ENCODE measurements at regions not wholly inside any gene's neighbourhood (a gene's known extent, or its start where the extent isn't known, plus 50 kb on each side); places are given as distances from the start of the nearest gene placed in this dataset.

DNA sequence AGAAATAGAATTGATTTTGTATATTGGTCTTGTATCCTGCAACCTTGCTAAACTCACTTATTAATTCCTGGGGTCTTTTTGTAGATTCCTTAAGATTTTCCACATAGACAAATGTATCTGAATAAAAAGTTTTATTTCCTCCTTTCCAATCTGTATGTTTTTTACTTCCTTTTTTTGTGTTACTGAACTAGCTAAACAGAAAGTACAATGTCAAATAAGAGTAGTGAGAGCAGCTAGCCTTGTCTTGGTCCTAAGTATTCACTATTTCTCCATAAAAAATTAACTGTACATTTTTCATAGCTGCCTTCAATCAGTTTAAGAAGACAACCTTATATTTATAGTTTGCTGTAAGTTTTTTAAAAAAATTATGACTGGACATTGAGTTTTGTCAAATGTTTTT, 74.9 kb downstream of the FASLG start:
- ChIA-PET POLR2A (no interaction called here), CTCF (interaction anchor here (0.6 to 1.0 kb wide), 3 partner anchors 9 to 1339 kb away, joined by 3 read pairs; no protein-coding TSS in a partner anchor)
- peaks cover 0 to 9% (median 0%) of the 10 kb centered on the region in 5 experiments for H3K9me3 ChIP-seq (ENCODE audit: control extremely low read depth in 1 of 5, control insufficient read depth in 4 of 5, insufficient read depth in 2 of 5, low read depth in 1 of 5, low read length in 4 of 5)
- H3K4me1 ChIP-seq (ENCODE audit: control extremely low read depth in 1 of 4, control insufficient read depth in 4 of 4, insufficient read depth in 4 of 4, low read length in 3 of 4): peaks cover 0 to 6% (median 1%) of the 10 kb centered on the region in 4 experiments
- DNase-seq: peak in 2 of 3 donors; percentile 56 to 61
- H3K27me3 ChIP-seq (replicated peaks in 2 of 5; ENCODE audit: control insufficient read depth in 4 of 5, insufficient read depth in 5 of 5, low read length in 4 of 5): no peaks in the 10 kb centered on the region
- H3K27ac ChIP-seq (ENCODE audit: insufficient read depth in 1 of 2, low read depth in 1 of 2, low read length in 2 of 2, poor library complexity in 1 of 2, severe bottlenecking in 2 of 2): no peak overlapping the region
- H3K36me3 ChIP-seq (ENCODE audit: control insufficient read depth in 4 of 4, insufficient read depth in 4 of 4, low read length in 3 of 4): no peaks in the 10 kb centered on the region
- H3K4me3 ChIP-seq (ENCODE audit: control insufficient read depth in 1 of 7, extremely low read depth in 1 of 7, insufficient read depth in 4 of 7, low read depth in 2 of 7, low read length in 6 of 7): no peak overlapping the region

DNA sequence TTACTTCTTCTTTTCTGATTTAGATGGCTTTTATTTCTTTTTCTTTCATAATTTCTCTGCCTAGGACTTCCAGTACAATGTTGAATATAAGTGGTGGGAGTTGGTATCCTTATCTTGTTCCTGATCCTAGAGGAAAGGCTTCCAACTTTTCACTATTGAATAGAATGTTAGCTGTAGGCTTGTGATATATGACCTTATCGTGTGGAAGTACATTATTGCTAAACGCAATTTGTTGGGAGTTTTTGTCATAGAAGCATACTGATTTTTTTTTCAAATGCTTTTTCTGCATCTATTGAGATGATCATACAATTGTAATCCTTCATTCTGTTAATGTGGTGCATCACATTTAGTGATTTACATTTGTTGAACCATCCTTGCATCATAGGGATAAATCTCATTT, 79.5 kb downstream of the FASLG start:
- peaks cover 0 to 6% (median 1%) of the 10 kb centered on the region in 4 experiments for H3K4me1 ChIP-seq (ENCODE audit: control extremely low read depth in 1 of 4, control insufficient read depth in 4 of 4, insufficient read depth in 4 of 4, low read length in 3 of 4)
- H3K27ac ChIP-seq (ENCODE audit: insufficient read depth in 1 of 2, low read depth in 1 of 2, low read length in 2 of 2, poor library complexity in 1 of 2, severe bottlenecking in 2 of 2): no peak overlapping the region
- no peak overlapping the region for H3K4me3 ChIP-seq (ENCODE audit: control insufficient read depth in 1 of 7, extremely low read depth in 1 of 7, insufficient read depth in 4 of 7, low read depth in 2 of 7, low read length in 6 of 7)
- no peak for DNase-seq
- ChIA-PET POLR2A (no interaction called here), CTCF (interaction anchor here (8.8 kb wide), 1 partner anchor 468 kb away, joined by 222 read pairs; the partner anchor contains the start of gene TNFSF4)
- 80% methylated on average over 2 of the region's 2 CpGs for WGBS (ENCODE audit: insufficient coverage)
- no peaks in the 10 kb centered on the region for H3K27me3 ChIP-seq (replicated peaks in 2 of 5; ENCODE audit: control insufficient read depth in 4 of 5, insufficient read depth in 5 of 5, low read length in 4 of 5)
- H3K9me3 ChIP-seq (ENCODE audit: control extremely low read depth in 1 of 5, control insufficient read depth in 4 of 5, insufficient read depth in 2 of 5, low read depth in 1 of 5, low read length in 4 of 5): no peaks in the 10 kb centered on the region
- H3K36me3 ChIP-seq (ENCODE audit: control insufficient read depth in 4 of 4, insufficient read depth in 4 of 4, low read length in 3 of 4): no peaks in the 10 kb centered on the region

DNA sequence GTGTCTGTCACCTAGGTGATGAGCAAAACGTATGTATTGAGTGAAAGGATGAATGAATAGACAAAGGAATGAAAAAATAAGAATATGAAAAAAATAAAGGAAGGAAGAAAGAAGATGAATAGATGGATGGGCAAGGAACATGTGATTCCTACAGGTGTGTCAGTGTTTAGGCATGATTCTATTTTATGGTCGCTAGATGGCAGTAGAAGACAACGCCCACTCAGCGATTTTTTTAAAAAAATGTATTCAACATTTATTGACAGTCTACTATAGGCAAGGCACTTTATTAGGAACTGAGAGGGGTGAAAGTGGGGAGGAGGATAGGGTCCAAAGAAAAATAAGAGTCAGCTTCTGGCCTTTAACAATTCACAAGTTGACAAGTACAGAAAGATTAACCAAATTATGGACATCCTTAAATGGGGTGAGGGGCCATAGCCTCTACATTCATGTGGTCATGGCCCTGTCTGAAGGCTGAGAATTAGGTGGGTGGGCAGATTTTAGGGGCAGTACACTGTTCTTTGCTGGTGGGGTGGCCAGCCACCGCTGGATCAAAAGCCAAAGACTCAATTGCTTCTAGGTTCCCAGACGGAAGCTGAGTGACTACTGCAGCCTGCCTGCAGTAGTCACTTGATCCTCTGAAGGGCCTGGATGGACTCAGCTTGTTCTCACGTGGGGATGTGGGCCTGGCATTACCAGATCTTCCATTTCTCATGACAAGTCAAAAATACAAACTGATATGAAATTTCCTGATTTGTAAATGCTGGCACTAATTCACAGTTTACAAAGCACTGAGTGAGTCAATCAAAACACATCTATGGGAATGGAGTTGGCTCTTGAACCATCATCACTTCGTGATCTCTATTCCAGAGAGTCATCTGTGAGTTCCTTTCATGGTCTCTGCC, 83.9 kb downstream of the FASLG start:
- WGBS (ENCODE audit: insufficient coverage): 47% methylated on average over 5 of the region's 8 CpGs
- Histone ChIP-seq H3K9me3 (ENCODE audit: control extremely low read depth in 1 of 5, control insufficient read depth in 4 of 5, insufficient read depth in 2 of 5, low read depth in 1 of 5, low read length in 4 of 5) (no peaks in the 10 kb centered on the region), H3K36me3 (ENCODE audit: control insufficient read depth in 4 of 4, insufficient read depth in 4 of 4, low read length in 3 of 4) (no peaks in the 10 kb centered on the region), H3K27me3 (replicated peaks in 2 of 5; ENCODE audit: control insufficient read depth in 4 of 5, insufficient read depth in 5 of 5, low read length in 4 of 5) (no peaks in the 10 kb centered on the region), H3K4me1 (ENCODE audit: control extremely low read depth in 1 of 4, control insufficient read depth in 4 of 4, insufficient read depth in 4 of 4, low read length in 3 of 4) (peaks cover 19 to 26% (median 22%) of the 10 kb centered on the region in 4 experiments), H3K4me3 (ENCODE audit: control insufficient read depth in 1 of 7, extremely low read depth in 1 of 7, insufficient read depth in 4 of 7, low read depth in 2 of 7, low read length in 6 of 7) (no peak overlapping the region), H3K27ac (ENCODE audit: insufficient read depth in 1 of 2, low read depth in 1 of 2, low read length in 2 of 2, poor library complexity in 1 of 2, severe bottlenecking in 2 of 2) (no peak overlapping the region)
- POLR2A ChIA-PET: interaction anchor here (0.6 kb wide), 1 partner anchor 17 kb away, joined by 4 read pairs; no protein-coding TSS in a partner anchor
- CTCF ChIA-PET: interaction anchor here (0.6 to 8.8 kb wide), 37 partner anchors 15 to 1475 kb away, joined by 3 to 222 read pairs (median 3); partner anchors contain the start of gene TNFSF4
- DNase-seq: peak; percentile 56 to 68 (median 63)

DNA sequence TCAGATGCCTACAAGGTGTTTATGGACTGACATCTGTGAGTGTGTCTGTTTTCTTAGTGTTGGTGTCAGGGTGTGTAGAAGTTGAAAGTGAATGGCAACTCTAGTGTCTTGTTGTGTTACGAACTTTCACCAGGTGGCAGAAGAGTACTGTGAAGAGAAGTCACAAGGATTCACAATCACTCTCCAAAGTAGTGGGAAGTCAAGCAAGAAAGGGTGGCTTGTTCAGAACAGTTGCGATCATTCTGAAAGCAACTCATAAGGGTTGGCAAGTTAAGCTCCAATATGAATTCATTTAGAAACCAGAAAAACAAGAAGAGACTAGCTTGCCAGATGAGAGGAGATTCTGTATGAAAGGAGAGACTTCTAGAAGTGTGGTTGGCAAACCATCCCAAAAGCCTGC, 86.1 kb downstream of the FASLG start:
- Histone ChIP-seq H3K9me3 (ENCODE audit: control extremely low read depth in 1 of 5, control insufficient read depth in 4 of 5, insufficient read depth in 2 of 5, low read depth in 1 of 5, low read length in 4 of 5) (no peaks in the 10 kb centered on the region), H3K4me3 (ENCODE audit: control insufficient read depth in 1 of 7, extremely low read depth in 1 of 7, insufficient read depth in 4 of 7, low read depth in 2 of 7, low read length in 6 of 7) (no peak overlapping the region), H3K36me3 (ENCODE audit: control insufficient read depth in 4 of 4, insufficient read depth in 4 of 4, low read length in 3 of 4) (no peaks in the 10 kb centered on the region), H3K27me3 (replicated peaks in 2 of 5; ENCODE audit: control insufficient read depth in 4 of 5, insufficient read depth in 5 of 5, low read length in 4 of 5) (no peaks in the 10 kb centered on the region), H3K4me1 (ENCODE audit: control extremely low read depth in 1 of 4, control insufficient read depth in 4 of 4, insufficient read depth in 4 of 4, low read length in 3 of 4) (peaks cover 19 to 26% (median 22%) of the 10 kb centered on the region in 4 experiments), H3K27ac (ENCODE audit: insufficient read depth in 1 of 2, low read depth in 1 of 2, low read length in 2 of 2, poor library complexity in 1 of 2, severe bottlenecking in 2 of 2) (no peak overlapping the region)
- CTCF ChIA-PET: interaction anchor here (0.6 to 8.8 kb wide), 41 partner anchors 10 to 1482 kb away, joined by 3 to 222 read pairs (median 4); partner anchors contain the start of genes TNFSF4 and ZBTB37
- 0% methylated on average over 1 of the region's 2 CpGs for WGBS (ENCODE audit: insufficient coverage)
- peak; percentile 82 to 87 (median 86) for DNase-seq
- POLR2A ChIA-PET: interaction anchor here (1.2 to 1.4 kb wide), 2 partner anchors 34 to 460 kb away, joined by 3 read pairs; no protein-coding TSS in a partner anchor

DNA sequence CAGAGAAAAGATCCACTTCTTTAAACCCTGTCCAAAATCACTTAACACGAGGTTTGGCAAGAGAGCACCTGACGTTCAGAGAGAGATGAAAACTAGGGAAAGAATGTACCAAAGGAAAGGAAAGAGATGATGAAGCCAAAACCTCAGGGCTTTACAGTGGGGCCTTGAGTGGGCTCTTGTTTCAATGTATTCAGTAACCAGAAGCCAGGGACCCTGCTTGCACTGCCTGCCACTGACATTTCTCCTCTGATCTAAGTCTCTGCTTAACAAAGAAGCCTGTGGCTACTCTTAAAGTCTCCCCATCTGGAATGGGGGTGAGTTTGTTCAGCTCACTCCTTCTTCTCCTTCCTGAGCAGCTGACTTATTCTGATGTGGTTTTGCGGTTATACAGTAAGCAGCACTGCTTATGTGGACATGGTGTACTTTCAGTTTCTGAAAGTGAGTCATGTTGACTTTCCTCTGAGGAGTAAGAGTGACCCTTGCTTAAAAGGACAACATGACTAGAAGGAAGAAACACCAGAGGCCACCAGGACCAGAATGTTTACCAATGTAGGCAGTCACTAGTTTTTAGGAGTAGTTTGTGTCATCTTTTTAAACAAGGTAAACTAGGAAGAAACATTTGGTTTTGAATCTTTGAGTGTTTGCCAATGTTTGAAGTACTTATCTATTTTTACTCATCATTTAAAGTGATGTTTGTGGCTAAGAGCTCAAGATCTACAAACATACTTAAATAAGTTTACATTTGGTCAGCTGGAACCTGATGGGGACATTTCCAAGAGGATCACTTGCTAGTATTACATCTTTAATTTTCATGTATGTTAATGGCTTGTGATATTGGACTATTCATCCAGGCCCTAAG, 87.4 kb downstream of the FASLG start:
- ChIA-PET POLR2A (interaction anchor here (1.0 kb wide), 1 partner anchor 376 kb away, joined by 3 read pairs; no protein-coding TSS in a partner anchor), CTCF (interaction anchor here (1.1 to 8.8 kb wide), 12 partner anchors 9 to 684 kb away, joined by 3 to 222 read pairs (median 6); partner anchors contain the start of gene TNFSF4)
- Histone ChIP-seq H3K27ac (ENCODE audit: insufficient read depth in 1 of 2, low read depth in 1 of 2, low read length in 2 of 2, poor library complexity in 1 of 2, severe bottlenecking in 2 of 2) (peak overlapping the region in 1 of 2 experiments; percentile 6), H3K27me3 (replicated peaks in 2 of 5; ENCODE audit: control insufficient read depth in 4 of 5, insufficient read depth in 5 of 5, low read length in 4 of 5) (no peaks in the 10 kb centered on the region), H3K4me3 (ENCODE audit: control insufficient read depth in 1 of 7, extremely low read depth in 1 of 7, insufficient read depth in 4 of 7, low read depth in 2 of 7, low read length in 6 of 7) (peak overlapping the region in 3 of 7 experiments; percentile 8 to 56 (median 22)), H3K36me3 (ENCODE audit: control insufficient read depth in 4 of 4, insufficient read depth in 4 of 4, low read length in 3 of 4) (no peaks in the 10 kb centered on the region), H3K9me3 (ENCODE audit: control extremely low read depth in 1 of 5, control insufficient read depth in 4 of 5, insufficient read depth in 2 of 5, low read depth in 1 of 5, low read length in 4 of 5) (no peaks in the 10 kb centered on the region), H3K4me1 (ENCODE audit: control extremely low read depth in 1 of 4, control insufficient read depth in 4 of 4, insufficient read depth in 4 of 4, low read length in 3 of 4) (peaks cover 19 to 26% (median 22%) of the 10 kb centered on the region in 4 experiments)
- DNase-seq: peak; percentile 89 to 99 (median 97)
- WGBS (ENCODE audit: insufficient coverage): no CpG with 5 or more reads among the region's 3 CpGs

DNA sequence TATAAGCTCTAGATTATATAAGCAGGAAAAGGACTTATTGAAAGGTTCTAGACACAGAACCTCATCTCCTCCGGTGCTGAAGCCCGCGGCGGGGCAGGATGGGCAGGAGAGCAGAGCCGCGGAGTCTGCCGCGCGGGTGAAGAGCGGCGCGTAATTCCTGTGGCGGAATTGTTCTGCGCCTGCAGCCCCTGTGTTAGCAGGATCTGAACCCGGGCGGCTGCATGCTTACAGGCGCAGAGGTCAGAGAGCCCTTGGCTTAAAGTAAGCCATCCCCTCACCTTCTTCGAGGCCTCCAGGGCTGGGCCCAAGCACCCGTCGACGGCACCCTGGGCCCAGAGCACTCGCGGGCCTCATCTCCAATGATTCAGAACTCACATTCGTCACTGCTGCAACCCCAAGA, 89.3 kb downstream of the FASLG start:
- no peaks in the 10 kb centered on the region for H3K9me3 ChIP-seq (ENCODE audit: control extremely low read depth in 1 of 5, control insufficient read depth in 4 of 5, insufficient read depth in 2 of 5, low read depth in 1 of 5, low read length in 4 of 5)
- CTCF ChIA-PET: interaction anchor here (0.6 to 0.7 kb wide), 2 partner anchors 452 to 455 kb away, joined by 3 read pairs; no protein-coding TSS in a partner anchor
- H3K4me3 ChIP-seq (ENCODE audit: control insufficient read depth in 1 of 7, extremely low read depth in 1 of 7, insufficient read depth in 4 of 7, low read depth in 2 of 7, low read length in 6 of 7): no peak overlapping the region
- POLR2A ChIA-PET: no interaction called here
- peaks cover 19 to 26% (median 22%) of the 10 kb centered on the region in 4 experiments for H3K4me1 ChIP-seq (ENCODE audit: control extremely low read depth in 1 of 4, control insufficient read depth in 4 of 4, insufficient read depth in 4 of 4, low read length in 3 of 4)
- no peak overlapping the region for H3K27ac ChIP-seq (ENCODE audit: insufficient read depth in 1 of 2, low read depth in 1 of 2, low read length in 2 of 2, poor library complexity in 1 of 2, severe bottlenecking in 2 of 2)
- WGBS (ENCODE audit: insufficient coverage): over 99% methylated on average over 23 of the region's 24 CpGs
- H3K36me3 ChIP-seq (ENCODE audit: control insufficient read depth in 4 of 4, insufficient read depth in 4 of 4, low read length in 3 of 4): no peaks in the 10 kb centered on the region
- DNase-seq: no peak
- H3K27me3 ChIP-seq (replicated peaks in 2 of 5; ENCODE audit: control insufficient read depth in 4 of 5, insufficient read depth in 5 of 5, low read length in 4 of 5): no peaks in the 10 kb centered on the region
